Astrocyte (in vitro differentiated cells and primary cell): ENCODE measurements at regions not wholly inside any gene's neighbourhood (a gene's known extent, or its start where the extent isn't known, plus 50 kb on each side); places are given as distances from the start of the nearest gene placed in this dataset.

Experiments used
- DNase-seq: peaks from one replicate; pipeline ENCODE4 v3.0.0-alpha.2; 2010; ENCODE audit warnings: low read depth
- FAIRE-seq: peaks from 2 replicates; lab custom pipeline; 2011; peaks lifted over from hg19 to GRCh38; lab: Jason Lieb, UNC
- H2AFZ ChIP-seq: 2 replicates; pipeline ENCODE4 v1.6.0; 2012; ENCODE audit warnings: low read depth, low read length, inconsistent platforms
- H3K27ac ChIP-seq: 2 replicates; pipeline ENCODE4 v1.5.1; 2011; ENCODE audit warnings: low read depth, low read length, inconsistent platforms
- H3K27me3 ChIP-seq: 2 replicates; pipeline ENCODE4 v1.6.0; 2011; ENCODE audit warnings: low read length, inconsistent platforms; ENCODE audit not compliant: insufficient read depth
- H3K36me3 ChIP-seq: 2 replicates; pipeline ENCODE4 v1.5.1; 2011; ENCODE audit warnings: low read length, inconsistent platforms; ENCODE audit not compliant: insufficient read depth
- H3K4me1 ChIP-seq: 2 replicates; pipeline ENCODE4 v1.5.1; 2011; ENCODE audit warnings: low read length, inconsistent platforms; ENCODE audit not compliant: insufficient read depth
- H3K4me2 ChIP-seq: 2 replicates; pipeline ENCODE4 v1.6.0; 2012; ENCODE audit warnings: low read length, inconsistent platforms
- H3K4me3 ChIP-seq: 2 replicates; pipeline ENCODE4 v1.5.1; 2011; ENCODE audit warnings: low read depth, mild to moderate bottlenecking, low read length, inconsistent platforms; ENCODE audit not compliant: insufficient read depth
- H3K79me2 ChIP-seq: 2 replicates; pipeline ENCODE4 v1.6.0; 2012; ENCODE audit warnings: mild to moderate bottlenecking, low read length, inconsistent platforms; ENCODE audit not compliant: insufficient read depth
- H3K9ac ChIP-seq: 2 replicates; pipeline ENCODE4 v1.6.0; 2012; ENCODE audit warnings: mild to moderate bottlenecking, low read length, inconsistent platforms
- H3K9me3 ChIP-seq: 2 replicates; pipeline ENCODE4 v1.5.1; 2012; ENCODE audit warnings: low read depth, mild to moderate bottlenecking, low read length, inconsistent platforms; ENCODE audit not compliant: insufficient read depth
- H4K20me1 ChIP-seq: 2 replicates; pipeline ENCODE4 v1.6.0; 2012; ENCODE audit warnings: low read length, inconsistent platforms; ENCODE audit not compliant: insufficient read depth
- H3K27ac Mint-ChIP-seq: one replicate; pipeline ENCODE4 v1.8.0; 2021; ENCODE audit warnings: mild to moderate bottlenecking, mixed read lengths; ENCODE audit not compliant: unreplicated experiment
- H3K27me3 Mint-ChIP-seq: one replicate; pipeline ENCODE4 v1.8.0; 2021; ENCODE audit warnings: low read depth, mixed read lengths; ENCODE audit not compliant: unreplicated experiment
- H3K36me3 Mint-ChIP-seq: one replicate; pipeline ENCODE4 v1.8.0; 2021; ENCODE audit warnings: low read depth, mixed read lengths; ENCODE audit not compliant: unreplicated experiment
- H3K4me1 Mint-ChIP-seq: one replicate; pipeline ENCODE4 v1.8.0; 2021; ENCODE audit warnings: low read depth, mixed read lengths; ENCODE audit not compliant: unreplicated experiment
- H3K4me3 Mint-ChIP-seq: one replicate; pipeline ENCODE4 v1.8.0; 2021; ENCODE audit warnings: mild to moderate bottlenecking, moderate library complexity, mixed read lengths; ENCODE audit not compliant: unreplicated experiment
- H3K9me3 Mint-ChIP-seq: one replicate; pipeline ENCODE4 v1.8.0; 2021; ENCODE audit warnings: mild to moderate bottlenecking, mixed read lengths; ENCODE audit not compliant: unreplicated experiment
- EZH2 ChIP-seq: IDR thresholded peaks from 2 replicates; pipeline ENCODE4 v1.6.1; 2012; ENCODE audit warnings: mild to moderate bottlenecking, low read length, inconsistent platforms; ENCODE audit not compliant: insufficient read depth
- TF ChIP-seq, protein P1 (sequence below): IDR thresholded peaks from 2 replicates; pipeline ENCODE4 v1.5.1; 2011; ENCODE audit warnings: low read depth, mild to moderate bottlenecking, inconsistent platforms, low read length, moderate library complexity; ENCODE audit not compliant: insufficient read depth

DNA sequence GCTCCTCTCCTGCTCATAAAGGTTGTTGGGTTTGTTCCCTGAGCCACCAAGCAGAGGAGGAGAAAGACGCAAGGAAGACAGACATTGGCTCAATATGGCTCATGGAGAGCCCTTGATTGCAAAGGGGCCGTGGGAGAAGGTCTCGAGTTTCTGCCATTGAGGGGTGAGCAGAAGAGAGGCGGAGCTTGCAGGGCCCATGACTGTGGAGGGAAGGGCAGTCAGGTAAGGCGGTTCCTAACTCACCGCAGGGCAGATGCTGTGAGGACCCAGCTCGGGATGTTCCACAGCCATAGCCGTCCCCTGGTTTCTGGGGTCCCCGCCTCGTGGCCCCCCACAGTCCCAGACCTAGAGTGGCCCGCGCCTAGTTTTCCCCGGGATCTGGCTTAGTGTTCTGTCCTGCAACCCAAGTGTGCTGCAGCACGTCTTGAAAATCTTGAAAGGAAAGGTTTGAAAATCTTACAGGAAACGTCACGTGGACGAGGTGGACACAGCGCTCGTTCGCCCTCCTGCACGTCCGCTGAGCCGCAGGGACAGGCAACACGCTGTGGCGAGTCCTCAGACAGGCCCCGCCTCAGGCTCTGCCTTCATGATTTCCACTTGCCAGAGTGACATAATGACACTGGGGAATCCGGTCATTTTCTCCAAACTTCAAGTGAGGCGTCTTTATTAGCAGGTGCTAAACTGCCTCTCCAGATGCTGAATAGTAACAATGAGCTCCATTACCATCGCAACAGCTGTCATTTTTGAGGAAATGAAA, 105.5 kb upstream of the HDAC4 start:
- Histone ChIP-seq H4K20me1 (no peaks in the 10 kb centered on the region), H3K79me2 (no peaks in the 10 kb centered on the region), H3K9me3 (no peaks in the 10 kb centered on the region), H3K9ac (no peak overlapping the region), H3K36me3 (no peaks in the 10 kb centered on the region), H3K4me1 (no peaks in the 10 kb centered on the region), H3K27me3 (no peaks in the 10 kb centered on the region), H3K27ac (no peak overlapping the region), H3K4me3 (no peak overlapping the region), H3K4me2 (no peak overlapping the region), H2AFZ (no peak overlapping the region)
- FAIRE-seq, result no peak
- peaks cover 27% of the 10 kb centered on the region for H3K27me3 Mint-ChIP-seq
- H3K4me3 Mint-ChIP-seq, result no peak overlapping the region
- H3K36me3 Mint-ChIP-seq, result no peaks in the 10 kb centered on the region
- TF ChIP-seq, protein P1, sequence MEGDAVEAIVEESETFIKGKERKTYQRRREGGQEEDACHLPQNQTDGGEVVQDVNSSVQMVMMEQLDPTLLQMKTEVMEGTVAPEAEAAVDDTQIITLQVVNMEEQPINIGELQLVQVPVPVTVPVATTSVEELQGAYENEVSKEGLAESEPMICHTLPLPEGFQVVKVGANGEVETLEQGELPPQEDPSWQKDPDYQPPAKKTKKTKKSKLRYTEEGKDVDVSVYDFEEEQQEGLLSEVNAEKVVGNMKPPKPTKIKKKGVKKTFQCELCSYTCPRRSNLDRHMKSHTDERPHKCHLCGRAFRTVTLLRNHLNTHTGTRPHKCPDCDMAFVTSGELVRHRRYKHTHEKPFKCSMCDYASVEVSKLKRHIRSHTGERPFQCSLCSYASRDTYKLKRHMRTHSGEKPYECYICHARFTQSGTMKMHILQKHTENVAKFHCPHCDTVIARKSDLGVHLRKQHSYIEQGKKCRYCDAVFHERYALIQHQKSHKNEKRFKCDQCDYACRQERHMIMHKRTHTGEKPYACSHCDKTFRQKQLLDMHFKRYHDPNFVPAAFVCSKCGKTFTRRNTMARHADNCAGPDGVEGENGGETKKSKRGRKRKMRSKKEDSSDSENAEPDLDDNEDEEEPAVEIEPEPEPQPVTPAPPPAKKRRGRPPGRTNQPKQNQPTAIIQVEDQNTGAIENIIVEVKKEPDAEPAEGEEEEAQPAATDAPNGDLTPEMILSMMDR, result no peak
- no peak for TF ChIP-seq EZH2
- no peaks in the 10 kb centered on the region for H3K9me3 Mint-ChIP-seq
- no peaks in the 10 kb centered on the region for H3K4me1 Mint-ChIP-seq
- no peak overlapping the region for H3K27ac Mint-ChIP-seq
- DNase-seq, result no peak

DNA sequence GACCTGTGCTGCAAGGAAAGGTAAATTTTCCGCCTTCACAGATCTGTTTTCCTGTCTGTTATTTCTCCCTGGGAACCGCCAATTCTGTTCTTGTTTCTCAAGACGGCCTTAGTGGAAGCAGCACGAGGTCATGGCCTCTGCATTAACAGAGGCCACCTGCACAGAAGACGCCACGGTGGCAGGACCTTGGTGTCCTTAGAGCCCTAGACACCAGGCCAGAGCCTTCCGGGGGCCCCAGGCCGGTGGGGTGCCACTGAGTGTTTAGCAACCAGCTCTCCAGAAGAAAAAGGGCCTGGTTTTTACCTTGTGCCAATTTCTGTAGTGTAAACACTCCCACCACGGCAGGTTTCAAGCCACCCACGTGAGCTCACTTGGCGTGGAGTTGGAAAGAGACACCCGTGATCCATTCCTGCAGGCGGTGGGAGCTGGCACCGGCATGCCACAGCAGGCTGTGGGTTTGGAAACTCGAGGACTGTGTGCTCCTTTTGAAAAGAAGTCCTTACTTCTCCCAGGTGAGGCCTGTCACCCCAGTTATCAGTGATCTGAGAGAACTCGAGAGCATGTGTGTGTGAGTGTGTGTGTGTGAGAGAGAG, 103.9 kb upstream of the HDAC4 start:
- Histone ChIP-seq H2AFZ (no peak overlapping the region), H3K9me3 (no peaks in the 10 kb centered on the region), H3K27me3 (no peaks in the 10 kb centered on the region), H4K20me1 (no peaks in the 10 kb centered on the region), H3K4me1 (no peaks in the 10 kb centered on the region), H3K9ac (no peak overlapping the region), H3K27ac (no peak overlapping the region), H3K4me3 (no peak overlapping the region), H3K36me3 (no peaks in the 10 kb centered on the region), H3K4me2 (no peak overlapping the region), H3K79me2 (no peaks in the 10 kb centered on the region)
- Mint-ChIP-seq H3K36me3 (no peaks in the 10 kb centered on the region), H3K4me3 (no peak overlapping the region), H3K27me3 (peaks cover 38% of the 10 kb centered on the region), H3K9me3 (no peaks in the 10 kb centered on the region), H3K4me1 (no peaks in the 10 kb centered on the region), H3K27ac (no peak overlapping the region)
- DNase-seq, result no peak
- TF ChIP-seq EZH2, result no peak
- TF ChIP-seq, protein P1, result no peak
- no peak for FAIRE-seq
